Transverse colon (tissue), 4 donors: ENCODE measurements at regions not wholly inside any gene's neighbourhood (a gene's known extent, or its start where the extent isn't known, plus 50 kb on each side); places are given as distances from the start of the nearest gene placed in this dataset.

Source experiments
- DNase-seq: peaks from one replicate; pipeline ENCODE4 v3.0.0-alpha.2; 2019
- H3K27ac ChIP-seq, 4 donors: fragments of 200-600 bp; sonication (generic); 2 replicates each; pipeline ENCODE4 v1.5.1; 2016 to 2018; ENCODE audit warnings: inconsistent platforms in 4 of 4
- H3K27me3 ChIP-seq: fragments of 200-600 bp; sonication (generic); 2 replicates; pipeline ENCODE4 v1.5.1; 2017; ENCODE audit warnings: inconsistent platforms
- H3K36me3 ChIP-seq, 4 donors: fragments of 200-600 bp; sonication (generic); 2 replicates each; pipeline ENCODE4 v1.5.1; 2017 to 2019; ENCODE audit warnings: inconsistent platforms in 4 of 4
- H3K4me1 ChIP-seq, 4 donors: fragments of 200-600 bp; sonication (generic); 2 replicates each; pipeline ENCODE4 v1.5.1; 2017 to 2020; ENCODE audit warnings: inconsistent platforms in 4 of 4
- H3K4me3 ChIP-seq, 4 donors: fragments of 200-600 bp; sonication (generic); 1 replicate in 1 of 4; 2 replicates in 3 of 4; pipeline versions ENCODE4 v1.5.1 to v1.6.1; 2017 to 2019; ENCODE audit warnings: inconsistent platforms in 4 of 4
- H3K9me3 ChIP-seq, 2 donors: fragments of 200-600 bp; sonication (generic); 2 replicates each; pipeline ENCODE4 v1.5.1; 2017 to 2019; ENCODE audit warnings: inconsistent platforms in 2 of 2
- EP300 ChIP-seq: sonication (generic); formaldehyde crosslinking; IDR thresholded peaks from one replicate; pipeline ENCODE4 v1.6.1; 2017; ENCODE audit warnings: antibody characterized with exemption, low read depth
- POLR2A ChIP-seq: fragments of 450-650 bp; IDR thresholded peaks from one replicate; pipeline ENCODE4 v1.6.1; 2016; ENCODE audit warnings: antibody characterized with exemption, mild to moderate bottlenecking, moderate library complexity
- POLR2AphosphoS5 ChIP-seq, 3 donors: sonication (generic); formaldehyde crosslinking; IDR thresholded peaks; one replicate each; pipeline ENCODE4 v1.6.1; 2016; ENCODE audit warnings: antibody characterized with exemption in 3 of 3
- WGBS, 2 donors: methylation state at CpG; one replicate each; pipeline ENCODE4 v1.1.5; 2018; ENCODE audit warnings: low coverage in 1 of 2; 5-methylcytosine and 5-hydroxymethylcytosine counted together
- in situ Hi-C, 4 donors: fragments of 200-750 bp; cut with MboI; loops; one replicate each; pipeline versions ENCODE4 v1.15.0 to v1.15.1; 2017; ENCODE audit warnings: low sequenced_read_pairs in 3 of 4, low pct_ligation_motif_present in 1 of 4, low pct_unique_long_range_greater_than_20kb in 1 of 4
- intact Hi-C: fragments of 100-400 bp; cut with DNase I; formaldehyde crosslinking; loops from one replicate; pipeline ENCODE4 v1.15.1; 2023; ENCODE audit warnings: low total_unique reads
- TF ChIP-seq, protein P1 (sequence below), 5 experiments: fragments of 200-600 bp in 3 of 5; fragments of 450-650 bp in 2 of 5; sonication (generic) in 3 of 5; IDR thresholded peaks; 1 replicate in 2 of 5; 2 replicates in 3 of 5; pipeline ENCODE4 v1.5.1; 2016 to 2017; ENCODE audit warnings: antibody characterized with exemption in 5 of 5, inconsistent platforms in 3 of 5, mild to moderate bottlenecking in 2 of 5, moderate library complexity in 1 of 5

DNA sequence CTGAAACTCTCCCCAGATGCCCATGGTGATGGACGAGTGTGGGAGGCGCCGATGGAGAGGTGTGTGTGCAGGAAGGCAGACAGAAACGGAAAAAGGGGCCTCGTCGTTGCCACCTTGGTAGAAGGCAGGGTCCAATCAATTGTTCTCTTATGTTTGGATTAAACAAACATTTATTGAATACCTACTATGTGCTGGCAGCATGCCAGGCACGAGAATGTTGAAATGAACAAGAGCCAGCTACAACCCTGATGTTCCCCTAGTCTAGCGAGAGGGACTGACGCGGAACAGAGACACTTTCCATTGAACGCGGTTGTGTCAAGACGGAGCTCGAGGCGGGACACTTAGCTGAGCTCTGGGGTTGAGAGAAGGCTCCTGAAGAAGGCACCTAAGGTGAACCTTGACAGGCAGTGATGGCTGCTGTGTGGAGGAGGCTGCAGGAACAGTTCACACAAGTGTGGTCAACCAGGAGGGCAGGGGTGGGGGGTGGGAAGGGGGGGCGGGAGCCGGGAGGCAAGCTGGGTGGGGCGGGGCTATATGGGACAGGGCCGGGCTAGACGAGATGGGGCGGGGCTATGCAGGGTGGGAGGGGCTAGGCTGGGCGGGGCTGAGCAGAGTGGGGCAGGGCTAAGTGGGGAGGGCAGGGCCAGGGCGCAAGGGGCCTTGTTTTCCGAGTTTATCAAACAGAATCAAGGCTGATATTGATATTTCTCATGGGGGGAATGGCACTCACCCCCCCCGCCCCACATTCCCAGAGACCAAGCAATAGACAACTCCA is 181.0 kb downstream of the GATA3 start:
- DNase-seq: no peak
- TF ChIP-seq POLR2A (no peak), POLR2AphosphoS5 (IDR thresholded peaks at IDR 0.05) (no peak), EP300 (no peak)
- TF ChIP-seq, protein P1, sequence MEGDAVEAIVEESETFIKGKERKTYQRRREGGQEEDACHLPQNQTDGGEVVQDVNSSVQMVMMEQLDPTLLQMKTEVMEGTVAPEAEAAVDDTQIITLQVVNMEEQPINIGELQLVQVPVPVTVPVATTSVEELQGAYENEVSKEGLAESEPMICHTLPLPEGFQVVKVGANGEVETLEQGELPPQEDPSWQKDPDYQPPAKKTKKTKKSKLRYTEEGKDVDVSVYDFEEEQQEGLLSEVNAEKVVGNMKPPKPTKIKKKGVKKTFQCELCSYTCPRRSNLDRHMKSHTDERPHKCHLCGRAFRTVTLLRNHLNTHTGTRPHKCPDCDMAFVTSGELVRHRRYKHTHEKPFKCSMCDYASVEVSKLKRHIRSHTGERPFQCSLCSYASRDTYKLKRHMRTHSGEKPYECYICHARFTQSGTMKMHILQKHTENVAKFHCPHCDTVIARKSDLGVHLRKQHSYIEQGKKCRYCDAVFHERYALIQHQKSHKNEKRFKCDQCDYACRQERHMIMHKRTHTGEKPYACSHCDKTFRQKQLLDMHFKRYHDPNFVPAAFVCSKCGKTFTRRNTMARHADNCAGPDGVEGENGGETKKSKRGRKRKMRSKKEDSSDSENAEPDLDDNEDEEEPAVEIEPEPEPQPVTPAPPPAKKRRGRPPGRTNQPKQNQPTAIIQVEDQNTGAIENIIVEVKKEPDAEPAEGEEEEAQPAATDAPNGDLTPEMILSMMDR (IDR thresholded peaks at IDR 0.05): no peak
- in situ Hi-C loops (no loop called here), intact Hi-C loops (no loop called here)
- Histone ChIP-seq H3K9me3 (no peaks in the 10 kb centered on the region), H3K4me1 (no peaks in the 10 kb centered on the region), H3K4me3 (no peak overlapping the region), H3K36me3 (no peaks in the 10 kb centered on the region), H3K27me3 (no peaks in the 10 kb centered on the region), H3K27ac (no peak overlapping the region)
- 80 to 85% methylated on average over 10 to 25 of the region's 25 CpGs for WGBS, 2 donors

DNA sequence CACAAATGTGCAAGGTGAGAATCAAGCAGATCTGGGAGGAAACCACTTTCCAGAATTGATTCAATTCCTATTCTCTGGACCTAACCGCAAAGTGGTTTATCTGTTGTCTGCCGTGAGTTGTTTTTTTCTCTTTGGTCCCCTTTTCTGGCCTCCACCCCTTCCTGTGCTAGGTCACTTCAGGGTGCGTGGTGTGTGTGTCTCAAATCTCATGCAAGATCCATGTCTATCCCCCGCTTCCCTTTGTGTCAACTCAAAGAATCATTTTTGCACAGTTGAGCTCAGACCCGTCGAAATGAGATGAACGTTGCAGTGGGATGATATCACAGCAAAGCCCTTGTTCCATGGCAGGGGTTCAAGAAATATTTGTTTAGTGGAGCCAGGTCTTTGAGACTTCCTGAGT is 184.5 kb downstream of the GATA3 start:
- Histone ChIP-seq H3K9me3 (no peaks in the 10 kb centered on the region), H3K27ac (no peak overlapping the region), H3K36me3 (no peaks in the 10 kb centered on the region), H3K4me1 (no peaks in the 10 kb centered on the region), H3K27me3 (no peaks in the 10 kb centered on the region), H3K4me3 (no peak overlapping the region)
- WGBS, 2 donors: 66 to 67% methylated on average over 1 to 7 of the region's 7 CpGs
- DNase-seq: no peak
- intact Hi-C loops (no loop called here), in situ Hi-C loops (no loop called here)
- TF ChIP-seq POLR2A: no peak

DNA sequence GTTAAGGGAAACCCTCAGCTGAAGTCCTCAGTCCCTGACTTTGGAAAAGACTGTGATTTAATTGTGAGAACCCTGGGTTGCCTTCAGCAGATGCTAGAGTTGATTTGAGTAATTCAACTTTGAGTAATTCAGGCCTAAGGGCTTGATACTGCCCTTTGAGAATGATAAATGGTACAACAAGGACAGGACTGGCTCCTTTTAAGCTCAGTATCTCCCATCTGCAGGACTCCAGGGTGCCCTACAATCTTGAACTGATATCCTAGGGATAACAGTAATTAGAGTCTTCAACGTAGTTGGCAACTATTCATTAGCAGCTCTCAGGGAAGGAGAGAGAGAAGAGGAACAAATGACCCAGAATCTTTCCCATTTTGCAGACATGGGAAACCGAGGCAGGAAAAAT is 186.4 kb downstream of the GATA3 start:
- Histone ChIP-seq H3K27me3 (no peaks in the 10 kb centered on the region), H3K4me1 (no peaks in the 10 kb centered on the region), H3K27ac (no peak overlapping the region), H3K4me3 (no peak overlapping the region), H3K36me3 (no peaks in the 10 kb centered on the region), H3K9me3 (no peaks in the 10 kb centered on the region)
- intact Hi-C loops (no loop called here), in situ Hi-C loops (no loop called here)
- DNase-seq: no peak
- 56 to 66% methylated on average over 1 to 2 of the region's 2 CpGs for WGBS, 2 donors
- TF ChIP-seq EP300 (no peak), POLR2AphosphoS5 (IDR thresholded peaks at IDR 0.05) (no peak), POLR2A (no peak)
- TF ChIP-seq, protein P1 (IDR thresholded peaks at IDR 0.05): no peak

DNA sequence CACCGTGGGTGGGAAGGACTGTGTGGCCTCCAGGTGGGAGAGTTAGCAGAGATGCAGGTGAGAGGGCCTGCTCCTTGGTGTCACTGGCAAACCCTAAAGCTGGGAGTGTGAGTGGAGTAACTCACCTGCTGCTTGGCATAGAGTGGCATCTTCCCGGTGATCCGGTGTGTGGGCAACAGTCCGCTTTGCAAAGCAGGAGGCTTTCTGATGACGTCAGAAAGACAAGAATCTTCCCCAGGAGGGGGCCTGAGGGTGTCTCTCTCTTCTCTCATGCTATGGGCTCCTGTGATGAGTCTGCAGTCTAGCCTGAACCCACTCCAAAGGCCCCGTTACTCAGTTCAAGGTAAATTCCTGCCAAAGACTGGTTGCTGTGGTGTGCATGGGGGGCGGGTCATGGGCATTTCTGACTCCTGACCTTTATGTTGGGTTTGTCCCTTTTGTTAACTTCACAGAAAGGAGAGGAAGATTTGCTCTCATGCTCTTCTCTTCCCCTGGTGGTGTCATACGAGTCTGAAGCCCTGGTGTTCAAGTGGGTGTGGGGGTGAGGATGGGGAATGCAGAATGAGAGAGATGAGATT is 187.9 kb downstream of the GATA3 start:
- Histone ChIP-seq H3K27ac (no peak overlapping the region), H3K4me1 (no peaks in the 10 kb centered on the region), H3K9me3 (no peaks in the 10 kb centered on the region), H3K27me3 (no peaks in the 10 kb centered on the region), H3K4me3 (no peak overlapping the region), H3K36me3 (no peaks in the 10 kb centered on the region)
- intact Hi-C loops (no loop called here), in situ Hi-C loops (no loop called here)
- no peak for DNase-seq
- TF ChIP-seq, protein P1 (IDR thresholded peaks at IDR 0.05): no peak
- 73 to 86% methylated on average over 2 to 8 of the region's 8 CpGs for WGBS, 2 donors
